H1 (cell line): ENCODE measurements at regions not wholly inside any gene's neighbourhood (a gene's known extent, or its start where the extent isn't known, plus 50 kb on each side); places are given as distances from the start of the nearest gene placed in this dataset.

Experiments
- TF ChIP-seq, protein P1 (sequence below): IDR thresholded peaks from 2 replicates; pipeline ENCODE4 v1.6.1; 2012; ENCODE audit warnings: inconsistent platforms

DNA sequence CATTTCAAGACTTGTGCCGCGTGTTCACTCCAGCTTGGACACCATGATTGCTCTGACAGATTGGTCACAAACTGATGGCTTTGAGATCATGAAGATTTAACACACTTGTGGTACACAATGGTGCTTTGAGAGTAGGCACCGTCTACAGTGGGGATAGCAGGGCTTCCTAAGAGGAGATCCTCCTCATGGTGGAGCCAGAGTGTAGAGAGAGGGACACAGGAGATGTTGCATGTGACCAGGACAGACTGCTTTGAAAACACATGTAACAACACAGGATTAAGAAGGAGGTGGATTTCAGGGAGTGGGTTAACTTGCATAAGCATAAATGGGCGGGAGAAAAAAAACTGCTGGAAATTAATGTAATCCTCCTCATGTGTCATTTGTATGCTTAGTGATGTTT, 95.7 kb upstream of the LINC00305 start (continued):
- TF ChIP-seq, protein P1, sequence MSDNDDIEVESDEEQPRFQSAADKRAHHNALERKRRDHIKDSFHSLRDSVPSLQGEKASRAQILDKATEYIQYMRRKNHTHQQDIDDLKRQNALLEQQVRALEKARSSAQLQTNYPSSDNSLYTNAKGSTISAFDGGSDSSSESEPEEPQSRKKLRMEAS = 0 out of 2 replicates have a peak, but pooled peaks have one; percentile 15
